GM18519 (cell line): ENCODE measurements at regions not wholly inside any gene's neighbourhood (a gene's known extent, or its start where the extent isn't known, plus 50 kb on each side); places are given as distances from the start of the nearest gene placed in this dataset.

Experiments
- ATAC-seq: cut with Tn5 transposase; IDR thresholded peaks from one replicate; pipeline ENCODE4 v1.9.1; 2021; ENCODE audit warnings: mild to moderate bottlenecking, moderate library complexity; ENCODE audit not compliant: unreplicated experiment, low FRiP score

DNA sequence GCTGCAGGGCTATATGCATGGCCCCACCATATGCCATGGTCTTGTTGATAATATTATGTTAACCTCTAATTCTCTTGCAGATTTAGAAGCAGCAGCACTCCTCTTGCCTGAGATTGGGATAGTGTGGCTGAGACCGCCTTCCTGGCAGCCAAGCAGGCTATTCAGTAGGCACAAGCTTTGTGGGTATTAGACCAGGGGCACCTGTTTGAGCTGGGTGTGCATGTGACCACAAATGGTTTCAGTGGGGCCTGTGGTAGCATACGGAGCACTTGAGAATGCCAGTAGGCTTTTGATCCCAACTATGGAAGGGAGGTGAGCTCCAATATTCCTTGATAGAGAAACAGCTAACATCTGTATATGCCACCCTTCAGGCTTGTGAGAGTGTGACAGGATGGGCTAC is 625.1 kb upstream of the NUDT12 start:
- ATAC-seq: no peak

DNA sequence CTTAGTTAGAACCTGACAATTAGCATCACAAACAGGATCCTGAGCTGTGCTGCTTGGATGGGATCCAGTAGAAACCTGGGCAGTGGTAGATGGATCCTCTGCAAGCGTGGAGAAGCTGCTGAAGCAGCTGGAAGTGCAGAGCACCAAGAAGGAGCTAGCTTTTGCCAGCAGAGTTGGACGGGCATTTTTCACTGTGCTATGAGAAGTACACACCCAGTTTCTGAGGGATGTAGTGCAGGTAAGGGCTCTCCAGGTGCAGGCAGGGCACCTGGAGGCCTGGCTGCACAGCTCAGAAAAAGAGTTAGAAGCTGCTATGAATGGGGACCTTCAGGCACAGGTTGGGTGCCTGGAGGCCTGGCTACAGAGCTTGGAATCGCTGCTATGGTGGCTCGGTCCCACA is 623.9 kb upstream of the NUDT12 start:
- no peak for ATAC-seq

- ATAC-seq: no peak
These were observed 623.5 kb upstream of the NUDT12 start for GRCh38 chr5:104186100-104186499.

GRCh38 chr5:104184264-104184663 is 621.7 kb upstream of the NUDT12 start:
- no peak for ATAC-seq

GRCh38 chr5:104178829-104179456 is 616.4 kb upstream of the NUDT12 start:
- ATAC-seq: peak; percentile 75

- ATAC-seq: no peak
These were observed 615.5 kb upstream of the NUDT12 start for GRCh38 chr5:104178066-104178465.

DNA sequence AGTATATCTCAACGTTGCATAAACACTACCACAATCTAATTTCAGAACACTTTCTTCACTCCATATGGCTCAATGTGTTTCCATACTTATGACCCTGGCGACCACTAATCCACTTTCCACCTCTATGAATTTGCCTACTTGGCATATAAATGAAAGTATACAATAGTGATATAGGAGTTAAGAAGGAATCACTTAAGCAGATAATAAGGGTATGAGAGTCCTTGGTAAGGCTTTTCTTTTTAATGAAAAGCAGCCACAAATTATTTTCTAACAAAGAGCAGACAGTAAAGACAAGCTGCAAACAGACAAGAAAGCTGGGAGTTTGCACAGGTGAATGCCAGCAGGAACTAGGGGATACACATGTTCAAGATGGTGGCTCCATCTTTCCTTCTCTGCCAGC is 615.1 kb upstream of the NUDT12 start:
- no peak for ATAC-seq

DNA sequence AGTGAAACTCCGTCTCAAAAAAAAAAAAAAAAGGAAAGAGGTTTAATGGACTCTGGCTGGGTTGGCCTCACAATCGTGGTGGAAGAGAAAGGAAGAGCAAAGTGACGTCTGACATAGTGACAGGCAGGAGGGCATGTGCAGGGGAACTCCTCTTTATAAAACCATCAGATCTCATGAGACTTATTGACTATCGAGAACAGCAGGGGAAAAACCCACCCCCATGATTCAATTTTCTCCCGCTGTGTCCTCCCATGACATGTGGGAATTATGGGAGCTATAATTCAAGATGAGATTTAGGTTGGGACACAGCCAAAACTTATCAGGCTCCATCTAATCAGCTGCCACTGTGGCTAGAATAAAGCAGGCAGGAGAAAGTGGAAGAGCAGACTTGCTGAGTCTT is 610.4 kb upstream of the NUDT12 start:
- no peak for ATAC-seq

DNA sequence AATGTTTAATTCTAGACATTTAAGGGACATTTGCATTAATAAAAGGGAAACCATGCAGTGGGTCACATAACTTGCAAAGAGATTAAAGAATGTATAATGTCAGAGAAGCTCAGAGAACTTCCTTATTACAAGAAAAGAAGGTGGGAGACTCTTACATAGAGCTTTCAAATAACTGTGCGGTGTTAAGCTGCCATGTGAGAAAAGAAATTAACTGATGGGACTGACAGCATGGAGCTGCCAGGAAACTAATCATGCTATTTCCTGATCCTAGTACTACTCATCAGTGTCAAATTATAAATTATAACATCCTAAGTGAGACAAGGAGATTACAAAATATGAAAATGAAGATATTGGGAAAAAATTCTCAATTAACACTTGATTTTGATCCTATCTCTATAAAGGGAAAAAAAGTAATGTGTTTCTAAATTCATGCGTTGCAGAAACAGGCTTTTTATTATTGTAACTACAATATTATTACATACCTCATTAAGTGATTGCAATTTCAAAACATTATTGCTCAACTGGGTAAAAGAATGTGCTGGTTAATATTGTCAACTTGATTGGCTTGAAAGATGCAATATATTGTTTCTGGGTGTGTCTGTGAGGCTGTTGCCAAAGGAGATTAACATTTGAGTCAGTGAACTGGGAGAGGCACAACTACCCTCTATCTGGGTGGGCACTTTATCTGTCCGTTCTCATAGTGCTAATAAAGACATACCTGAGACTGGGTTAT is 609.5 kb upstream of the NUDT12 start:
- ATAC-seq: no peak

GRCh38 chr5:104170926-104171325 is 608.3 kb upstream of the NUDT12 start:
- no peak for ATAC-seq

DNA sequence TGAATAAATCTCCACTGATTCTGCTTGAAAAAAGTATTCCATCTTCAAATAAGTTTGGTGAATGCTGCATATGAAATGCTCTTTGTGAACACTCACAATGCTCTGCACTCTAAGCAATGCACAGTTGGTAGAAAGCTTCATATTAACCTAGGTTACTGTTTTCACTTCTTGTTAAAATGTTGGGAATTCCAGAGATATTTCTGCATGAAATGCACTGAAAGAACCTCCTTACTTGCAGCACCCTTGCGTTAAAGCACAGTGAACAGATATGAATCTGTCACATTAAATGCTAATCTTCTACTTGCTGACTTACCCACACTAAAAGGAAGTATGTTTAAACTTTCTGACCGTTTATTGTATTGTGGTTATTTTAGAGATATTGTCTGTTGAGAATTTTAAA is 584.1 kb upstream of the NUDT12 start:
- no peak for ATAC-seq

DNA sequence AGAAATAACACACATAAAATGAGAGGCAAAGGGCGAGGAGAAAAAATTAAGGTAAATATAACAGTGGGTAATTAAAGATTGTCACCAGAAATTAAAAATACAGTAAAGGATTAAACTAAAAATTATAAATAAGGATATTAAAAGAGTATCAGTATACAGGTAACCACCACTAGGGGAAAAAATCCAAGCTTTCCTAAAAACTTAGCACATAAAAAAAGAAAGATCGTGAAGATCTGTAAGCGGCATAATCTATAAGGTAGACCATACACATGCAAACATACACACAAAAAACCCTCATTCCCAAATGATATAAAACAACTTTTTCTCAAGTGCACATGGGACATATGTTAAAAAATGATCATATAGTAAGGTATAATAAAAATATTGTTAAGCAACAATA is 577.3 kb upstream of the NUDT12 start:
- ATAC-seq: no peak

GRCh38 chr5:104130320-104130719 is 567.7 kb upstream of the NUDT12 start:
- no peak for ATAC-seq

- ATAC-seq: no peak
These were observed 565.8 kb upstream of the NUDT12 start for GRCh38 chr5:104128348-104128747.

- no peak for ATAC-seq
These were observed 564.4 kb upstream of the NUDT12 start for GRCh38 chr5:104126980-104127379.

DNA sequence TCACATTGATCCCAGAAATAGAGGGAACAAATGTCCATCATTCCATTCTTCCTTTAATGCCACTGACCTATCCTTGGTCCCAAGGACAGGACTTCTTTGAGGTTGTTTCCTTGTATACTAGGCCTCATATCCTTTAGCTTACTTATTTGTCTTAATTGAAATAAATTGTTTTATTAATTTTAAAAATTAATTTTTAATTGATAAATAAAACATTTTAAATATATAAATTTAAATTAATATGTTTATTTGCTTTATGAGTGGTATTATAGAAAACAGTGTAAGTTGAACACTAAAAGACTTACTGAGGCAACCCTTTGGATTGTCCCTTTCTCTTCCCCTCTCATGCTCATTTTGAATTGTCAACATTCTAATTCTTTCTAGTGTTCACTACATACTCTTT is 556.9 kb upstream of the NUDT12 start:
- no peak for ATAC-seq

GRCh38 chr5:104111632-104112031 is 549.0 kb upstream of the NUDT12 start:
- ATAC-seq: no peak

DNA sequence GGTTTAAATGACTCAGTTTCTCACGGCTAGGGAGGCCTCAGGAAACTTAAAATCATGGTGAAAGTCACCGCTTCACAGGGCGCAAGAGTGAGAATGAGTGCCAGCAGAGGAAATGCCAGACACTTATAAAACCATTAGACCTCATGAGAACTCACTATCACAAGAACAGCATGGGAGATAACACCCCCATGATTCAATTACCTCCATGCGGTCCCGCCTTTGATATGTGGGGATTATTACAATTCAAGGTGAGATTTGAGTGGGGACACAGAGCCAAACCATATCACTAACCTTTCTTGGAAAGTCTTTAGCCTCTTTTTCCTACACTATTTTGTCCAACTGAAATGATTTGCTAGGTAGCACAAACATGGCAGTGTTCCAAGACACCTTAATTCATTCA is 533.9 kb upstream of the NUDT12 start:
- ATAC-seq: no peak

- ATAC-seq: no peak
These were observed 532.9 kb upstream of the NUDT12 start for GRCh38 chr5:104095527-104095926.

- ATAC-seq: no peak
These were observed 526.5 kb upstream of the NUDT12 start for GRCh38 chr5:104088876-104089778.

DNA sequence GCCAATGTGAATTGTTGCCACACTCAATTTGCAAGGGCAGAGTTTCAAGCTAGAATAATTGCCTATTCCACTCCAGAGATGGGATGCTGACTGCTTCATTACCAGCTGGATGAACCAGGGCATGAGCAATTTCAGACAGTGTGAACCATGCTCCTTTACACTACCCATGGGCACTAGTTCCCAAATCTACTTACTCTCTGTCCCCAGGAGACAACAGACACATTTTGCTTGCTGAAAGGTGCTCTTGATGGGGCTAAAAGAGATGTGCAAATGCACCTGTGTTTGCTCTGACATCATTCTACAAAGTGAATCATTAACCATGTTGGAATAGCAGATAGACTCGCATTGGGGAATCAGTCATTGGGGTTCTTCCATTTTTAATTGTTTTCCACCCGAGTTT is 522.3 kb upstream of the NUDT12 start:
- ATAC-seq: no peak
